ENCODE measurements at regions not wholly inside any gene's neighbourhood (a gene's known extent, or its start where the extent isn't known, plus 50 kb on each side); places are given as distances from the start of the nearest gene placed in this dataset.

DNA sequence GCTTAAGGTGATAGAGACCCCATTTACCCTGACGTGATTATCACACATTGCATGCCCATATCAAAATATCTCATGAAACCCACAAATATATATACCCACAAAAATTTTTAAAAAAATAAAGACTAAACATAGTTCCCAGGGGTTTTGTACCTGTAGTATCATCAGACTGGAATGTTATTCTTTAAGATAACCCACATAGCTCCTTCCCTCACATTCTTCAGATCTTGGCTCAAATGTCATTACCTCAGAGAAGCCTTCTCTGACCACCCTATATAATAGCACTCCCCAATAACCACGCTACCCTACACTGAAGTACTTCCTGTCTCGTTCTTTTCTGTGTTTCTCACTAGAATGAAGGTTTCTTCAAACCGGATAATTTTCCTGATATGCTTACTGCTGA lies 138.3 kb upstream of the SNX7 start:
- no peak for TF ChIP-seq ESRRA (IDR thresholded peaks at IDR 0.05; ENCODE audit: borderline replicate concordance, low read length)
- TF ChIP-seq, protein P1, sequence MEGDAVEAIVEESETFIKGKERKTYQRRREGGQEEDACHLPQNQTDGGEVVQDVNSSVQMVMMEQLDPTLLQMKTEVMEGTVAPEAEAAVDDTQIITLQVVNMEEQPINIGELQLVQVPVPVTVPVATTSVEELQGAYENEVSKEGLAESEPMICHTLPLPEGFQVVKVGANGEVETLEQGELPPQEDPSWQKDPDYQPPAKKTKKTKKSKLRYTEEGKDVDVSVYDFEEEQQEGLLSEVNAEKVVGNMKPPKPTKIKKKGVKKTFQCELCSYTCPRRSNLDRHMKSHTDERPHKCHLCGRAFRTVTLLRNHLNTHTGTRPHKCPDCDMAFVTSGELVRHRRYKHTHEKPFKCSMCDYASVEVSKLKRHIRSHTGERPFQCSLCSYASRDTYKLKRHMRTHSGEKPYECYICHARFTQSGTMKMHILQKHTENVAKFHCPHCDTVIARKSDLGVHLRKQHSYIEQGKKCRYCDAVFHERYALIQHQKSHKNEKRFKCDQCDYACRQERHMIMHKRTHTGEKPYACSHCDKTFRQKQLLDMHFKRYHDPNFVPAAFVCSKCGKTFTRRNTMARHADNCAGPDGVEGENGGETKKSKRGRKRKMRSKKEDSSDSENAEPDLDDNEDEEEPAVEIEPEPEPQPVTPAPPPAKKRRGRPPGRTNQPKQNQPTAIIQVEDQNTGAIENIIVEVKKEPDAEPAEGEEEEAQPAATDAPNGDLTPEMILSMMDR (IDR thresholded peaks at IDR 0.05): no peak
